ENCODE measurements at regions not wholly inside any gene's neighbourhood (a gene's known extent, or its start where the extent isn't known, plus 50 kb on each side); places are given as distances from the start of the nearest gene placed in this dataset.

GRCh38 chr6:150735341-150735851 is 130.1 kb upstream of the MTHFD1L start:
- Histone ChIP-seq H3K36me3 (ENCODE audit: insufficient read depth, low read length) (no peaks in the 10 kb centered on the region), H3K9ac (ENCODE audit: low read length) (no peak overlapping the region), H4K20me1 (ENCODE audit: insufficient read depth, low read length) (peaks cover 8% of the 10 kb centered on the region), H3K79me2 (ENCODE audit: insufficient read depth, low read length) (peaks cover 20% of the 10 kb centered on the region), H3K9me3 (ENCODE audit: insufficient read depth, low read depth, low read length) (no peaks in the 10 kb centered on the region), H2AFZ (ENCODE audit: low read depth, low read length) (no peak overlapping the region), H3K27me3 (ENCODE audit: insufficient read depth, low read length) (no peaks in the 10 kb centered on the region), H3K4me2 (ENCODE audit: low read length) (no peak overlapping the region), H3K4me1 (ENCODE audit: insufficient read depth, low read length) (peaks cover 4% of the 10 kb centered on the region), H3K4me3 (ENCODE audit: insufficient read depth, low read depth, low read length) (no peak overlapping the region), H3K27ac (ENCODE audit: low read depth, low read length) (no peak overlapping the region)
- Mint-ChIP-seq H3K9me3 (ENCODE audit: unreplicated experiment) (no peaks in the 10 kb centered on the region), H3K27ac (ENCODE audit: unreplicated experiment) (no peak overlapping the region), H3K4me3 (ENCODE audit: unreplicated experiment) (no peak overlapping the region), H3K36me3 (ENCODE audit: low read depth, unreplicated experiment) (peaks cover 2% of the 10 kb centered on the region), H3K27me3 (ENCODE audit: low read depth, unreplicated experiment) (no peaks in the 10 kb centered on the region), H3K4me1 (ENCODE audit: low read depth, unreplicated experiment) (peaks cover 6% of the 10 kb centered on the region)
- no peak for FAIRE-seq
- no peak for DNase-seq (ENCODE audit: low read depth)
- TF ChIP-seq CTCF (IDR thresholded peaks at IDR 0.05; ENCODE audit: insufficient read depth, low read depth, low read length) (no peak), EZH2 (IDR thresholded peaks at IDR 0.05; ENCODE audit: insufficient read depth, low read length) (no peak)

- Histone ChIP-seq H3K9ac (ENCODE audit: low read length) (no peak overlapping the region), H2AFZ (ENCODE audit: low read depth, low read length) (no peak overlapping the region), H3K27ac (ENCODE audit: low read depth, low read length) (no peak overlapping the region), H3K4me2 (ENCODE audit: low read length) (no peak overlapping the region), H4K20me1 (ENCODE audit: insufficient read depth, low read length) (peaks cover 8% of the 10 kb centered on the region), H3K4me1 (ENCODE audit: insufficient read depth, low read length) (peaks cover 4% of the 10 kb centered on the region), H3K9me3 (ENCODE audit: insufficient read depth, low read depth, low read length) (no peaks in the 10 kb centered on the region), H3K27me3 (ENCODE audit: insufficient read depth, low read length) (no peaks in the 10 kb centered on the region), H3K36me3 (ENCODE audit: insufficient read depth, low read length) (no peaks in the 10 kb centered on the region), H3K4me3 (ENCODE audit: insufficient read depth, low read depth, low read length) (no peak overlapping the region), H3K79me2 (ENCODE audit: insufficient read depth, low read length) (peaks cover 28% of the 10 kb centered on the region)
- FAIRE-seq (no peak), DNase-seq (ENCODE audit: low read depth) (no peak)
- no peaks in the 10 kb centered on the region for H3K9me3 Mint-ChIP-seq (ENCODE audit: unreplicated experiment)
- no peak overlapping the region for H3K27ac Mint-ChIP-seq (ENCODE audit: unreplicated experiment)
- peaks cover 2% of the 10 kb centered on the region for H3K36me3 Mint-ChIP-seq (ENCODE audit: low read depth, unreplicated experiment)
- H3K4me3 Mint-ChIP-seq (ENCODE audit: unreplicated experiment): no peak overlapping the region
- H3K4me1 Mint-ChIP-seq (ENCODE audit: low read depth, unreplicated experiment): peaks cover 6% of the 10 kb centered on the region
- TF ChIP-seq EZH2 (IDR thresholded peaks at IDR 0.05; ENCODE audit: insufficient read depth, low read length) (no peak), CTCF (IDR thresholded peaks at IDR 0.05; ENCODE audit: insufficient read depth, low read depth, low read length) (no peak)
- H3K27me3 Mint-ChIP-seq (ENCODE audit: low read depth, unreplicated experiment): no peaks in the 10 kb centered on the region
These were observed 127.3 kb upstream of the MTHFD1L start for GRCh38 chr6:150738092-150738629.

- no peak overlapping the region for H3K4me3 Mint-ChIP-seq (ENCODE audit: unreplicated experiment)
These were observed 125.7 kb upstream of the MTHFD1L start for GRCh38 chr6:150739711-150740349.

More at GRCh38 chr6:150739711-150740349, 125.7 kb upstream of the MTHFD1L start:
- Histone ChIP-seq H3K4me1 (ENCODE audit: insufficient read depth, low read length) (peaks cover 4% of the 10 kb centered on the region), H3K4me2 (ENCODE audit: low read length) (peak overlapping the region; percentile 15), H3K36me3 (ENCODE audit: insufficient read depth, low read length) (no peaks in the 10 kb centered on the region), H3K79me2 (ENCODE audit: insufficient read depth, low read length) (peaks cover 28% of the 10 kb centered on the region), H3K27ac (ENCODE audit: low read depth, low read length) (no peak overlapping the region), H4K20me1 (ENCODE audit: insufficient read depth, low read length) (peaks cover 8% of the 10 kb centered on the region), H3K4me3 (ENCODE audit: insufficient read depth, low read depth, low read length) (no peak overlapping the region), H3K27me3 (ENCODE audit: insufficient read depth, low read length) (no peaks in the 10 kb centered on the region), H3K9me3 (ENCODE audit: insufficient read depth, low read depth, low read length) (no peaks in the 10 kb centered on the region), H2AFZ (ENCODE audit: low read depth, low read length) (no peak overlapping the region), H3K9ac (ENCODE audit: low read length) (no peak overlapping the region)
- Mint-ChIP-seq H3K9me3 (ENCODE audit: unreplicated experiment) (no peaks in the 10 kb centered on the region), H3K36me3 (ENCODE audit: low read depth, unreplicated experiment) (no peaks in the 10 kb centered on the region), H3K27me3 (ENCODE audit: low read depth, unreplicated experiment) (no peaks in the 10 kb centered on the region), H3K27ac (ENCODE audit: unreplicated experiment) (no peak overlapping the region), H3K4me1 (ENCODE audit: low read depth, unreplicated experiment) (peaks cover 6% of the 10 kb centered on the region)
- FAIRE-seq: no peak
- TF ChIP-seq CTCF (IDR thresholded peaks at IDR 0.05; ENCODE audit: insufficient read depth, low read depth, low read length) (no peak), EZH2 (IDR thresholded peaks at IDR 0.05; ENCODE audit: insufficient read depth, low read length) (no peak)
- DNase-seq (ENCODE audit: low read depth): no peak
